B cell (primary cell): ENCODE measurements at regions not wholly inside any gene's neighbourhood (a gene's known extent, or its start where the extent isn't known, plus 50 kb on each side); places are given as distances from the start of the nearest gene placed in this dataset.

Experiments used
- ATAC-seq: fragments of 200-7000 bp; cut with Tn5 transposase; one replicate; pipeline ENCODE4 v1.10.0; 2021; ENCODE audit warnings: low read depth, mild to moderate bottlenecking, moderate number of reproducible peaks, moderate library complexity
- CTCF ChIA-PET: fragments of 350-600 bp; sonication (Branson Sonifier 250); formaldehyde crosslinking; loops from one replicate; lab custom pipeline; 2021; ENCODE audit warnings: antibody characterized with exemption, inconsistent platforms; lab: Charles Lee
- POLR2A ChIA-PET: fragments of 350-600 bp; sonication (Branson Sonifier 250); formaldehyde crosslinking; loops from one replicate; lab custom pipeline; 2021; ENCODE audit warnings: antibody characterized with exemption; lab: Charles Lee
- DNase-seq: peaks from one replicate; pipeline ENCODE4 v3.0.0; 2013
- H2AFZ ChIP-seq: 2 replicates; pipeline ENCODE4 v1.6.1; 2012; ENCODE audit warnings: mild to moderate bottlenecking, low read depth, low read length; ENCODE audit not compliant: insufficient read depth, poor library complexity, severe bottlenecking
- H3K27ac ChIP-seq, 2 donors: 1 replicate in 1 of 2; 2 replicates in 1 of 2; pipeline ENCODE4 v1.5.1; 2012 to 2013; ENCODE audit warnings: low read length in 2 of 2, mild to moderate bottlenecking in 2 of 2, moderate library complexity in 1 of 2
- H3K27me3 ChIP-seq, 4 experiments: fragments of 200-600 bp in 1 of 4; sonication (generic) in 1 of 4; replicated peaks in 1 of 4; 1 replicate in 2 of 4; 2 replicates in 2 of 4; pipeline versions ENCODE4 v1.6.1 to v1.7.0; 2013 to 2016; ENCODE audit warnings: low read length in 3 of 4, mild to moderate bottlenecking in 2 of 4, mixed read lengths in 1 of 4, moderate library complexity in 1 of 4; ENCODE audit not compliant: insufficient read depth in 4 of 4, control insufficient read depth in 3 of 4; ENCODE audit errors: control extremely low read depth in 1 of 4
- H3K36me3 ChIP-seq, 2 experiments: replicated peaks in 1 of 2; 1 replicate in 1 of 2; 2 replicates in 1 of 2; pipeline versions ENCODE4 v1.6.1 to v1.7.1; 2013; ENCODE audit warnings: low read length in 1 of 2; ENCODE audit not compliant: insufficient read depth in 2 of 2, control insufficient read depth in 1 of 2; ENCODE audit errors: control extremely low read depth in 1 of 2, extremely low read depth in 1 of 2
- H3K4me1 ChIP-seq, 2 donors: fragments of 200-600 bp in 1 of 2; sonication (generic) in 1 of 2; 1 replicate in 1 of 2; 2 replicates in 1 of 2; pipeline versions ENCODE4 v1.5.1 to v1.6.1; 2013 to 2017; ENCODE audit warnings: low read length in 2 of 2; ENCODE audit not compliant: control insufficient read depth in 2 of 2, insufficient read depth in 2 of 2
- H3K4me2 ChIP-seq: replicated peaks from 2 replicates; pipeline ENCODE3; 2012; ENCODE audit warnings: mild to moderate bottlenecking, low read depth, low read length; ENCODE audit not compliant: poor library complexity, severe bottlenecking
- H3K4me3 ChIP-seq, 5 experiments: fragments of 200-600 bp in 1 of 5; sonication (generic) in 1 of 5; 1 replicate in 3 of 5; 2 replicates in 2 of 5; pipeline versions ENCODE4 v1.5.1 to v1.7.0; 2011 to 2016; ENCODE audit warnings: low read length in 4 of 5, mild to moderate bottlenecking in 4 of 5, low read depth in 2 of 5, control low read depth in 1 of 5, moderate library complexity in 1 of 5; ENCODE audit not compliant: insufficient read depth in 1 of 5; ENCODE audit errors: control extremely low read depth in 1 of 5, extremely low read depth in 1 of 5
- H3K79me2 ChIP-seq: fragments of 200-600 bp; sonication (generic); one replicate; pipeline ENCODE4 v1.6.0; 2016; ENCODE audit warnings: low read length; ENCODE audit not compliant: control insufficient read depth, insufficient read depth
- H3K9ac ChIP-seq: fragments of 200-600 bp; sonication (generic); 2 replicates; pipeline ENCODE4 v1.6.1; 2017; ENCODE audit warnings: mild to moderate bottlenecking, low read length, moderate library complexity
- H3K9me3 ChIP-seq, 3 donors: one replicate each; pipeline versions ENCODE4 v1.6.1 to v1.7.1; 2013; ENCODE audit warnings: low read length in 2 of 3; ENCODE audit not compliant: control insufficient read depth in 2 of 3, insufficient read depth in 1 of 3; ENCODE audit errors: control extremely low read depth in 1 of 3
- H4K20me1 ChIP-seq: 2 replicates; pipeline ENCODE4 v1.6.0; 2012; ENCODE audit warnings: mild to moderate bottlenecking, low read length; ENCODE audit not compliant: insufficient read depth, control insufficient read depth, poor library complexity, severe bottlenecking
- H3K27ac Mint-ChIP-seq: one replicate; pipeline ENCODE4 v1.8.0; 2021; ENCODE audit warnings: mixed read lengths
- H3K27me3 Mint-ChIP-seq: one replicate; pipeline ENCODE4 v1.8.0; 2021; ENCODE audit warnings: mixed read lengths
- H3K4me1 Mint-ChIP-seq: one replicate; pipeline ENCODE4 v1.8.0; 2021; ENCODE audit warnings: mixed read lengths
- H3K4me3 Mint-ChIP-seq: one replicate; pipeline ENCODE4 v1.8.0; 2021; ENCODE audit warnings: mixed read lengths
- H3K9me3 Mint-ChIP-seq: one replicate; pipeline ENCODE4 v1.8.0; 2022; ENCODE audit warnings: mixed read lengths; ENCODE audit not compliant: insufficient read depth
- EZH2 ChIP-seq: IDR thresholded peaks from 2 replicates; pipeline ENCODE4 v1.6.1; 2012; ENCODE audit warnings: borderline replicate concordance, low read depth, mild to moderate bottlenecking, moderate library complexity, low read length; ENCODE audit not compliant: insufficient read depth, poor library complexity, severe bottlenecking
- WGBS: methylation state at CpG from one replicate; pipeline ENCODE4 v1.1.5; 2013; ENCODE audit warnings: missing lambda C conversion rate; ENCODE audit not compliant: insufficient coverage; 5-methylcytosine and 5-hydroxymethylcytosine counted together
- intact Hi-C: fragments of 100-400 bp; cut with micrococcal nuclease; formaldehyde crosslinking; loops from one replicate; pipeline ENCODE4 v1.10.0; 2022
- TF ChIP-seq, protein P1 (sequence below): fragments of 200-600 bp; IDR thresholded peaks from one replicate; pipeline ENCODE4 v1.8.0; 2022; ENCODE audit warnings: antibody characterized with exemption, mild to moderate bottlenecking

DNA sequence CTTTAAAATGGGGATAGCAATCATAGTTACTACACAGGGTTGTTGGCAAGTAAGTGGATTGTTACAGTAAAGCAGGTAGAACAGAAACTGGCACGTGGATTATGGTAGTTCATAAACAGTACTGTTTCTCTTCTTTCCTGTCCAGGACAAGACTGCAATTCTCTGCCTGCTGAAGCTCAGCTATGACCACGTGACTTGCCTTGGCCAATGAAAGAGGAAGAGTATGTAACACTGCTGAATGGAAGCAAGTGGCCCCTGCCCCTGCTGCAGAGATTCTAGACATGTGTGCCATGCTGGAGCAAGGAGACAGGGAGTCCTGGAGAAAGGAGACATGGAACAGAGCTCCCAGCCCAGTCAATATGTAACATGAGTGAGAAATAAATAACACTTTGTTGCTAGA is 66.6 kb upstream of the TOX3 start:
- no peak for DNase-seq
- no peaks in the 10 kb centered on the region for H3K36me3 ChIP-seq
- ATAC-seq = no peak
- no peaks in the 10 kb centered on the region for H3K79me2 ChIP-seq
- CTCF ChIA-PET = no interaction called here
- WGBS = 69% methylated on average over 2 of the region's 2 CpGs
- H2AFZ ChIP-seq = no peak overlapping the region
- no peak overlapping the region for H3K27ac ChIP-seq
- H3K4me1 ChIP-seq = no peaks in the 10 kb centered on the region
- Mint-ChIP-seq H3K4me3 (no peak overlapping the region), H3K27ac (no peak overlapping the region), H3K27me3 (no peaks in the 10 kb centered on the region), H3K4me1 (no peaks in the 10 kb centered on the region), H3K9me3 (no peaks in the 10 kb centered on the region)
- intact Hi-C loops = no loop called here
- H3K4me2 ChIP-seq = no peak overlapping the region
- no peaks in the 10 kb centered on the region for H3K27me3 ChIP-seq
- H3K9ac ChIP-seq = no peak overlapping the region
- TF ChIP-seq, protein P1, sequence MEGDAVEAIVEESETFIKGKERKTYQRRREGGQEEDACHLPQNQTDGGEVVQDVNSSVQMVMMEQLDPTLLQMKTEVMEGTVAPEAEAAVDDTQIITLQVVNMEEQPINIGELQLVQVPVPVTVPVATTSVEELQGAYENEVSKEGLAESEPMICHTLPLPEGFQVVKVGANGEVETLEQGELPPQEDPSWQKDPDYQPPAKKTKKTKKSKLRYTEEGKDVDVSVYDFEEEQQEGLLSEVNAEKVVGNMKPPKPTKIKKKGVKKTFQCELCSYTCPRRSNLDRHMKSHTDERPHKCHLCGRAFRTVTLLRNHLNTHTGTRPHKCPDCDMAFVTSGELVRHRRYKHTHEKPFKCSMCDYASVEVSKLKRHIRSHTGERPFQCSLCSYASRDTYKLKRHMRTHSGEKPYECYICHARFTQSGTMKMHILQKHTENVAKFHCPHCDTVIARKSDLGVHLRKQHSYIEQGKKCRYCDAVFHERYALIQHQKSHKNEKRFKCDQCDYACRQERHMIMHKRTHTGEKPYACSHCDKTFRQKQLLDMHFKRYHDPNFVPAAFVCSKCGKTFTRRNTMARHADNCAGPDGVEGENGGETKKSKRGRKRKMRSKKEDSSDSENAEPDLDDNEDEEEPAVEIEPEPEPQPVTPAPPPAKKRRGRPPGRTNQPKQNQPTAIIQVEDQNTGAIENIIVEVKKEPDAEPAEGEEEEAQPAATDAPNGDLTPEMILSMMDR = no peak
- no peak for TF ChIP-seq EZH2
- POLR2A ChIA-PET = no interaction called here
- no peaks in the 10 kb centered on the region for H4K20me1 ChIP-seq
- no peaks in the 10 kb centered on the region for H3K9me3 ChIP-seq
- no peak overlapping the region for H3K4me3 ChIP-seq

DNA sequence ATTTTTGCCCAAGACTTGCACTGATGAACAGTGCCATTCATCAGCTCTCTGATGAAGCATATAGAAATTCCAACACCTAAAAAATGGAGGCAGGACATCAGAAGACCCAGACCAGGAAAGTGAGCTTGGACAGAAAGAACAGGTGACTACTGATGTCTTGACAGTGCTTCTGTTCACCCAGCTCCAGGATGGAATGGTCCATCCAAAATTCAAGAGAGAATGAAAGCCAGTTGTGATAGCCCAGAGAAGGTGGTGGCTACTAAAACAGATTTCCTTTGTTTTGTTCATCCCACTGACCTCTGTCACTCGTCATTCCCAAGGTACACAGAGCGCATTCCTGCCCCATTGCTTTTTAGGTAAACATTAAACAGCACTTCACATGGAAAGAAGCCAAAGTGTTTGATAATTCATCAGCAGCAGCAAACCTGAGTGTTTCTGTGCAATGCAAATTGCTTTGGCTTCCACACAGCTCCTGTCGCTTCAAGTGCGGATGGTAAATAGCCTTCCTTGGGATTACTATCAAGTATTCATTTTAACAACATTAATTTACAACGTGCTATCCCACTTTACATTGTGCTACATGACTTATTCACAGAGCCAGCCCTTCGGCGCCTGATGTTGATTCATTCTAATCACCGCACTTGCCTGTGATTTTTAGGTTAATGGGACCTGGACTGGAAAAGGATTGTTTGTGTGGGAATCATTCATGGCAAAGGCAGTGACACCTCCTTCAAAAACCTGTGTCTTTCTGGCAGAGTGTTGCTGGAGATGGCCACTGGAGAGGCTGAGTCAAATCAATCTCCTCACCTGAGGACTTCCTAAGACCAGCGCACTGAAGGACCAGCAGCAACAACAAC is 65.1 kb upstream of the TOX3 start:
- Histone ChIP-seq H3K9ac (no peak overlapping the region), H3K9me3 (no peaks in the 10 kb centered on the region), H2AFZ (no peak overlapping the region), H3K4me2 (no peak overlapping the region), H3K79me2 (no peaks in the 10 kb centered on the region), H3K27me3 (no peaks in the 10 kb centered on the region), H3K36me3 (no peaks in the 10 kb centered on the region), H3K4me3 (no peak overlapping the region), H3K4me1 (no peaks in the 10 kb centered on the region), H3K27ac (no peak overlapping the region), H4K20me1 (no peaks in the 10 kb centered on the region)
- H3K9me3 Mint-ChIP-seq = no peaks in the 10 kb centered on the region
- H3K4me1 Mint-ChIP-seq = no peaks in the 10 kb centered on the region
- DNase-seq (no peak), ATAC-seq (no peak)
- intact Hi-C loops = no loop called here
- no peak overlapping the region for H3K27ac Mint-ChIP-seq
- ChIA-PET POLR2A (no interaction called here), CTCF (no interaction called here)
- H3K27me3 Mint-ChIP-seq = no peaks in the 10 kb centered on the region
- WGBS = 88% methylated on average over 5 of the region's 9 CpGs
- TF ChIP-seq, protein P1 = no peak
- TF ChIP-seq EZH2 = no peak
- H3K4me3 Mint-ChIP-seq = no peak overlapping the region
